GM12873 (cell line): ENCODE measurements at regions not wholly inside any gene's neighbourhood (a gene's known extent, or its start where the extent isn't known, plus 50 kb on each side); places are given as distances from the start of the nearest gene placed in this dataset.

Source experiments
- CTCF ChIP-seq: IDR thresholded peaks from 2 replicates; pipeline ENCODE4 v1.5.1; 2012; ENCODE audit warnings: low read depth, mild to moderate bottlenecking, moderate library complexity, low read length, control low read depth; ENCODE audit not compliant: insufficient read depth; ENCODE audit errors: missing control alignments

GRCh38 chr15:37813306-37813705 lies 121.1 kb upstream of the TMCO5A start:
- TF ChIP-seq CTCF = no peak

GRCh38 chr15:37814847-37815515 lies 119.5 kb upstream of the TMCO5A start:
- TF ChIP-seq CTCF = no peak

GRCh38 chr15:37818152-37818677 lies 116.2 kb upstream of the TMCO5A start:
- no peak for TF ChIP-seq CTCF

GRCh38 chr15:37819191-37819590 lies 115.2 kb upstream of the TMCO5A start:
- TF ChIP-seq CTCF = no peak

- no peak for TF ChIP-seq CTCF
Measured at GRCh38 chr15:37820380-37821128, 113.9 kb upstream of the TMCO5A start.

- no peak for TF ChIP-seq CTCF
Measured at GRCh38 chr15:37823601-37824275, 110.7 kb upstream of the TMCO5A start.
